Neuronal stem cell (in vitro differentiated cells): ENCODE measurements at regions not wholly inside any gene's neighbourhood (a gene's known extent, or its start where the extent isn't known, plus 50 kb on each side); places are given as distances from the start of the nearest gene placed in this dataset.

Source experiments
- DNase-seq: peaks from one replicate; pipeline ENCODE4 v3.0.0-alpha.2; 2013; ENCODE audit warnings: low spot score
- H2AFZ ChIP-seq: one replicate; pipeline ENCODE4 v1.6.1; 2013; ENCODE audit warnings: mild to moderate bottlenecking, low read length, inconsistent platforms
- H2AK5ac ChIP-seq: 2 replicates; pipeline ENCODE4 v1.6.1; 2013; ENCODE audit warnings: low read depth, mild to moderate bottlenecking, inconsistent platforms, low read length, moderate library complexity, mixed read lengths
- H2BK120ac ChIP-seq: 2 replicates; pipeline ENCODE4 v1.6.1; 2013; ENCODE audit warnings: low read depth, mild to moderate bottlenecking, inconsistent platforms, low read length, moderate library complexity, mixed read lengths
- H2BK12ac ChIP-seq: one replicate; pipeline ENCODE4 v1.6.1; 2013; ENCODE audit warnings: low read length, inconsistent platforms
- H2BK15ac ChIP-seq: 2 replicates; pipeline ENCODE4 v1.6.1; 2013; ENCODE audit warnings: mild to moderate bottlenecking, low read length, inconsistent platforms, mixed read lengths
- H2BK5ac ChIP-seq: one replicate; pipeline ENCODE4 v1.6.1; 2013; ENCODE audit warnings: inconsistent platforms, mild to moderate bottlenecking, low read length, moderate library complexity
- H3K14ac ChIP-seq: one replicate; pipeline ENCODE4 v1.6.1; 2013; ENCODE audit warnings: low read length, inconsistent platforms
- H3K18ac ChIP-seq: 2 replicates; pipeline ENCODE4 v1.6.1; 2013; ENCODE audit warnings: low read length, inconsistent platforms
- H3K23ac ChIP-seq: 2 replicates; pipeline ENCODE4 v1.6.1; 2013; ENCODE audit warnings: low read depth, mild to moderate bottlenecking, mixed read lengths, low read length, inconsistent platforms; ENCODE audit not compliant: poor library complexity
- H3K27ac ChIP-seq: replicated peaks from 3 replicates; pipeline ENCODE4 v1.5.1; 2013; ENCODE audit warnings: low read length, inconsistent platforms
- H3K27me3 ChIP-seq, 3 experiments: 2 replicates each; pipeline ENCODE4 v1.6.1; 2013; ENCODE audit warnings: low read length in 3 of 3, mild to moderate bottlenecking in 2 of 3, inconsistent platforms in 1 of 3, low read depth in 1 of 3, mixed read lengths in 1 of 3, moderate library complexity in 1 of 3; ENCODE audit not compliant: control insufficient read depth in 3 of 3, insufficient read depth in 3 of 3
- H3K36me3 ChIP-seq, 2 donors: replicated peaks in 1 of 2; 2 replicates each; pipeline ENCODE4 v1.6.1; 2013; ENCODE audit warnings: low read length in 2 of 2; ENCODE audit not compliant: control insufficient read depth in 2 of 2, insufficient read depth in 2 of 2
- H3K4ac ChIP-seq: 2 replicates; pipeline ENCODE4 v1.6.1; 2013; ENCODE audit warnings: inconsistent platforms, mild to moderate bottlenecking, low read length, moderate library complexity
- H3K4me1 ChIP-seq, 2 donors: 1 replicate in 1 of 2; 2 replicates in 1 of 2; pipeline ENCODE4 v1.6.1; 2013; ENCODE audit warnings: low read length in 2 of 2, low read depth in 1 of 2; ENCODE audit not compliant: control insufficient read depth in 2 of 2, insufficient read depth in 1 of 2
- H3K4me2 ChIP-seq: one replicate; pipeline ENCODE4 v1.6.1; 2013; ENCODE audit warnings: mild to moderate bottlenecking, low read length, inconsistent platforms; ENCODE audit not compliant: insufficient read depth, poor library complexity, severe bottlenecking
- H3K4me3 ChIP-seq, 2 donors: 2 replicates each; pipeline ENCODE4 v1.5.1; 2013; ENCODE audit warnings: low read length in 2 of 2, mild to moderate bottlenecking in 2 of 2, inconsistent platforms in 1 of 2, moderate library complexity in 1 of 2
- H3K79me1 ChIP-seq: one replicate; pipeline ENCODE4 v1.6.1; 2013; ENCODE audit warnings: low read depth, mild to moderate bottlenecking, inconsistent platforms, low read length, moderate library complexity
- H3K9ac ChIP-seq: one replicate; pipeline ENCODE4 v1.6.1; 2013; ENCODE audit warnings: mild to moderate bottlenecking, low read depth, low read length, inconsistent platforms; ENCODE audit not compliant: poor library complexity
- H3K9me3 ChIP-seq, 2 donors: replicated peaks in 1 of 2; 2 replicates each; pipeline versions ENCODE3 to v1.6.1; 2013; ENCODE audit warnings: low read length in 2 of 2, mild to moderate bottlenecking in 2 of 2, inconsistent platforms in 1 of 2, low read depth in 1 of 2, mixed read lengths in 1 of 2, moderate library complexity in 1 of 2; ENCODE audit not compliant: control insufficient read depth in 2 of 2, insufficient read depth in 1 of 2
- H4K8ac ChIP-seq: one replicate; pipeline ENCODE4 v1.6.1; 2013; ENCODE audit warnings: low read depth, mild to moderate bottlenecking, inconsistent platforms, low read length, moderate library complexity
- H4K91ac ChIP-seq: one replicate; pipeline ENCODE4 v1.6.1; 2013; ENCODE audit warnings: low read length, low read depth, mild to moderate bottlenecking, inconsistent platforms; ENCODE audit not compliant: poor library complexity
- WGBS, 2 donors: extraction: QIAGEN DNeasy Blood & Tissue Kit; methylation state at CpG; one replicate each; pipeline ENCODE4 v1.1.7; 2013; ENCODE audit warnings: missing lambda C conversion rate in 2 of 2, mixed read lengths in 1 of 2; ENCODE audit not compliant: insufficient read length in 2 of 2, insufficient replicate concordance in 1 of 2; ENCODE audit errors: extremely low coverage in 2 of 2; 5-methylcytosine and 5-hydroxymethylcytosine counted together

DNA sequence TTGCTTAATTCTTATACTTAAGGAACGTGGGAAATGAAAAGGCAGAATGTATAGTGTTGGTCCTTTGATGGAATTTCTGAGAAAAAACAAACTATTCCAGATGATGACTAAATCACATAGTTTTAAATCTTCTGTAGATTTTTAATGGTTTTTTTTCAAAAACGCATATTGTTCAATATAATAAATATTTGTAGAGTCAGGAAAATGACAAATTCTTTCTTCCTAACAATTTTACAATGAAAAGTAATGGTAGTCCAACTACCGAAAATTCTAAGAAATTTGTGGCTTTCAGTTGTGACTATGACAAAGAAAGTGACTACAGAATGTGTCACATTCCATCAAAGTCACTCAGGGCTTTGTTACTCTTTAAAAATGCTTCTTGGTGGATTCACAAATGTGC is 164.8 kb upstream of the PITX2 start:
- WGBS, 2 donors: no CpG with 5 or more reads among the region's 3 CpGs
- Histone ChIP-seq H3K4me3 (no peak overlapping the region), H3K9me3 (no peaks in the 10 kb centered on the region), H3K14ac (no peak overlapping the region), H3K4ac (no peak overlapping the region), H3K79me1 (no peaks in the 10 kb centered on the region), H2BK120ac (no peak overlapping the region), H3K27me3 (no peaks in the 10 kb centered on the region), H3K18ac (no peak overlapping the region), H4K91ac (no peak overlapping the region), H3K9ac (no peak overlapping the region), H3K23ac (no peak overlapping the region), H3K27ac (no peak overlapping the region), H4K8ac (no peak overlapping the region), H2BK12ac (no peak overlapping the region), H2AFZ (no peak overlapping the region), H2BK15ac (no peak overlapping the region), H3K4me2 (no peak overlapping the region), H2AK5ac (no peak overlapping the region), H2BK5ac (no peak overlapping the region), H3K36me3 (no peaks in the 10 kb centered on the region), H3K4me1 (no peaks in the 10 kb centered on the region)
- DNase-seq: no peak

DNA sequence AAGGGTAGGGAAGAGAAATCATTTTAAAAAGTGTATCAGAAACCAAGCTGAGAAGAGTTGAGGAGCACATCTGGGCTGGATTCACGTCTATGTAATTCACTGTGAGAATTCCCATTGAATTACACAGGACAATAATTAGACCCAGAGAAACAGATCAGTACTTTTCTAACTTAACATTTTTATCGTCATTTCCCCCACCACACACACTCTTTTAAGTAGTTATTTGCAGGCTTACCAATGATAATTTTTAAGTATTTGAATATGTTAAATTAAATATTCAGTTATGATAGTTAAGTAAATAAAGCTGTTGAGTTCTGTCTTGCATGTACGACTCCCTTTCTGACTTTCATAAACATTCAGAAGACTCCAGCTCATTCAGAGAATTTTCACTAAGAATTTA is 165.4 kb upstream of the PITX2 start:
- Histone ChIP-seq H3K14ac (no peak overlapping the region), H3K4me1 (no peaks in the 10 kb centered on the region), H3K4ac (no peak overlapping the region), H2BK120ac (no peak overlapping the region), H3K18ac (no peak overlapping the region), H3K23ac (no peak overlapping the region), H3K4me2 (no peak overlapping the region), H2BK5ac (no peak overlapping the region), H2BK12ac (no peak overlapping the region), H3K79me1 (no peaks in the 10 kb centered on the region), H4K91ac (no peak overlapping the region), H2BK15ac (no peak overlapping the region), H2AFZ (no peak overlapping the region), H4K8ac (no peak overlapping the region), H3K9me3 (no peaks in the 10 kb centered on the region), H3K27me3 (no peaks in the 10 kb centered on the region), H3K36me3 (no peaks in the 10 kb centered on the region), H3K27ac (no peak overlapping the region), H3K4me3 (no peak overlapping the region), H3K9ac (no peak overlapping the region), H2AK5ac (no peak overlapping the region)
- no CpG with 5 or more reads among the region's 3 CpGs for WGBS, 2 donors
- no peak for DNase-seq

DNA sequence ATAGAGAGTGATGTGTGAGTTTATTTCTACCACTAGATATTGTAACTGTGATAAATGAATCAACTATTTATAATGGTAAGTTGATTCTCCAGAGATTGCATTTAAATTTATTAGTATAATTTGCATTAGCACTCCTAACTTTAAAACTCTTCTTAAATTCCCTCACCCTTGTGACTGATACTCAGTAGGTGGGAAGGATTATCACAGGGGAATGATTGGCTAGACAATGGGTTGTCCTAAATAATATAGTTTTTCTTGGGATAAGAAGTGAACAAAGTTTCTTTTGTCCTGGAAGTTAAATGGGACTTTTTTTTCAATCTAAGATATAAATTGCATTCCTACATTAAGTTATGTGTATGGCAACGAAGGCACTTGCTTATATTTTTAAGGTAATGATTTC is 169.2 kb upstream of the PITX2 start:
- Histone ChIP-seq H4K91ac (no peak overlapping the region), H2BK12ac (no peak overlapping the region), H4K8ac (no peak overlapping the region), H2BK5ac (no peak overlapping the region), H3K79me1 (no peaks in the 10 kb centered on the region), H3K4ac (no peak overlapping the region), H3K4me1 (peaks cover 0 to 6% of the 10 kb centered on the region in 2 donors), H3K27ac (no peak overlapping the region), H3K4me2 (no peak overlapping the region), H3K9me3 (no peaks in the 10 kb centered on the region), H3K27me3 (no peaks in the 10 kb centered on the region), H3K4me3 (no peak overlapping the region), H3K18ac (no peak overlapping the region), H3K23ac (no peak overlapping the region), H2BK120ac (no peak overlapping the region), H2BK15ac (no peak overlapping the region), H2AK5ac (no peak overlapping the region), H3K36me3 (no peaks in the 10 kb centered on the region), H3K14ac (no peak overlapping the region), H3K9ac (no peak overlapping the region), H2AFZ (no peak overlapping the region)
- DNase-seq: no peak
- WGBS, 2 donors: no CpG with 5 or more reads among the region's 1 CpG

DNA sequence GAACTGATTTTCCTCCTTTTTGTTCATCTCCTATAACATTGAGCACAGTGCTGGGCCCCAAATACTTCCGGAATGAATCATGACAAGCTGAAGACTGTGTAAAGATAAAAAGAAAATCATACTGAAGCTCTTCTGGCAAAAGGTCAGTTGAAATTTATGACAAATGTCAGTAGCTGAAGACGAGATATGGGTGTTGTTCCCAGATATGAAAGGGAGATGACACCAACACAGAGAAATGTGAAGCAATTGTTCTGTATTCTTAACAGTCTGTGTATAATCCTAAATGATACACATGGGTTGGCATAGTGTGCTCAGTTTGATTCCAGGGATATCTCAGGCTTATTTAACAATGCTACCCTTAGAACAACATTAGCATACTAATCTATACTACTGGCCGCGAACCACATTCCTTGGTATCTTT is 170.5 kb upstream of the PITX2 start:
- Histone ChIP-seq H3K14ac (no peak overlapping the region), H3K23ac (no peak overlapping the region), H3K9ac (no peak overlapping the region), H2BK15ac (no peak overlapping the region), H3K27me3 (no peaks in the 10 kb centered on the region), H2AK5ac (no peak overlapping the region), H2BK120ac (no peak overlapping the region), H3K4me2 (no peak overlapping the region), H2AFZ (no peak overlapping the region), H3K4me3 (no peak overlapping the region), H3K27ac (no peak overlapping the region), H3K4ac (no peak overlapping the region), H3K4me1 (peaks cover 0 to 6% of the 10 kb centered on the region in 2 donors), H4K8ac (no peak overlapping the region), H3K79me1 (no peaks in the 10 kb centered on the region), H2BK5ac (no peak overlapping the region), H2BK12ac (no peak overlapping the region), H3K9me3 (no peaks in the 10 kb centered on the region), H4K91ac (no peak overlapping the region), H3K18ac (no peak overlapping the region), H3K36me3 (no peaks in the 10 kb centered on the region)
- WGBS, 2 donors: no CpG with 5 or more reads among the region's 4 CpGs
- no peak for DNase-seq
